G401.6 (cell line): ENCODE measurements at regions not wholly inside any gene's neighbourhood (a gene's known extent, or its start where the extent isn't known, plus 50 kb on each side); places are given as distances from the start of the nearest gene placed in this dataset.
"Not testable (repeated sequence)": the region's sequence is repeated elsewhere in the genome, so short reads cannot be mapped to it uniquely, and the experiment has no call there.

Experiments used
- FAIRE-seq: peaks from 2 replicates; lab custom pipeline; 2012; peaks lifted over from hg19 to GRCh38; lab: Jason Lieb, UNC

GRCh38 chr2:66306483-66306882 is 128.4 kb upstream of the MEIS1 start:
- FAIRE-seq: no peak

DNA sequence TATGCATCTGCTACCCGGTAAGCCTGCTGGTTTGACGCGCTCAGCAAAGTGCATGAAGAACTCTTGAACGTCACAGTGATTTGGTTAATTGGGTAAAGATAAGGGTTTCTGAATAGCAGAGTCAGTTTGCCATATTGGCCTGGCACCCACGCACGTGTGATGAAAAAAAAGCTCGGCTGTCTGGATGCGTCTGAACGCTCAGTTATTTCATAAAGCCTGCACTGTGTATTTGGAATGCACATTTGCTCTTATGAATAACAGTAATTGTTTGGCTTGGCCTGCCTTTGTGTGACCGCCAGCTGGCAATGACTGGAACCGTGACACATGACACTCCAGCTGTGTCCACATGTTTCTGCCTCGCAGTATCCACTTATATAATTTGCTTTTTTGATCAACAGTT is 129.2 kb upstream of the MEIS1 start:
- no peak for FAIRE-seq

GRCh38 chr2:66303471-66303870 is 131.5 kb upstream of the MEIS1 start:
- no peak for FAIRE-seq

DNA sequence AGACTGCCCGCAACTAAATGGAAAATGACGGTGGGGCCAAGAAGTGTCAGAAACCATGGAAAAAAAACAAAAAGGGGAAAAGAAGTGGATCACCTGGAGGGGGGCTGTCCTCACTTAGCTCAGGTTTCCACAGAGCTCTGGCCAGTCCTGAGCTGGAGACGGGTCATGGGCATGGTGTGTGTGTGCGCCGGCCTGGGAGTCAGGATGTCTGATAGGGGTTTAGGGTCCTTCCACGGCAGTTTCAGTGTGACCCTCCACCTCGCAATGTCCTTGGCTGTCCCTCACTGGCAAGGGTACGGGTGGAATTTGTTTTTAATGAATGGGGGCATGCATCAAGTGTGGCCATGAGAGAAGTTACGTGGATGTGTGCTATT is 133.2 kb upstream of the MEIS1 start:
- no peak for FAIRE-seq

DNA sequence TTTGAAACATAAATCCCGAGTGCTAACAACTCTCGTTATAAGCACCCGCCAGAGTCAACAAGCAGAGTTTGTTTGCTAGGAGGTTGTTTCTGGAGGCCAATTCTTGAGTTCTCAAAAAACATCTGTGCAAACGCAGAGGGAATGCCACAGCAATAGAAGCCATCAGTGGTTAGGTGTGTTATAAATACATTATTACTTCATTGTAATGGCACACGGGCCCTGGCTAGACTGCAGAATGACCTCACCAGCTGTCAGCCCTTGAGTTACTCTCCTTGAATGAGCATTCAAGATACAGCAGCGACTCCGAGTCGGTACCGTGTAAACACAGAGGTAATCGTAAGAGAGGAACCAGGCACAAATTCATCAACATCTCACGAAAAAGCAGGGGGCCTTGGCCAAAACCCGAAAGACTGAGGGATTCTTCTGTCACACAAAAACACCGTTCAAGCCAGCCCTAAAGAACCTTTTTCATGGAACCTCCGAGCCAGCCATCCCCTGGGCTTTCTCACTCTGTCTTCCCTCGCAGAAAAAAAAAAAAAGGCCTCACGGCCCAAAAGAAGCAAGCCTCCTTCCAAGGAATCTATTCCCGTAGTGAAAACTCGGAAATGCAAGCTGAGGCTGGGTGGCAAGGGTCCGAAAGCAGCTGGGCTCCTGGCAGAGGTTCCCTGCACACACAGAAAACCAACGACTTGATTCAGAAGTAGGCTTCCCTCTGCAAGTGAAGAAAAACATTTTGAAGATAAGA is 133.7 kb upstream of the MEIS1 start:
- FAIRE-seq: no peak

- no peak for FAIRE-seq
Observed at GRCh38 chr2:66283787-66284186, 151.1 kb upstream of the MEIS1 start.

DNA sequence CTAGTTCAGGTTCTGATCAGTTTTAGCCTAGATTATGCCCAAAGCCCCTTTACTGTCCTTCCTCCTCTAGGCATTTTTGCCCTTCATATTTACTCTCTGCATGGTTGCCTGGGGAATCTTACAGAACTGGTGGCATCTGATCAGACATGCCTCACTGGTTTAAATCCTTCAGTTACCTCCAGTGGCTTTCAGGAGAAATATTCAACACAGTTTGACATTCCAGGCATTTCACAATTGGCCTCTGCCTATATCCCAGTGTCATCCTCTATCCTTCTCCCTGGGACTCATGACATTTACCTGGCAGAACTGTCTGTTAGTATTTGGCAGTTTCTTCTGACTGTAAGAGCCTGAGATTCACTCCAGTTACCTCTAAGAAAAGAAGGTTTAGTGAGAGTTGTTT is 152.9 kb upstream of the MEIS1 start:
- no peak for FAIRE-seq

DNA sequence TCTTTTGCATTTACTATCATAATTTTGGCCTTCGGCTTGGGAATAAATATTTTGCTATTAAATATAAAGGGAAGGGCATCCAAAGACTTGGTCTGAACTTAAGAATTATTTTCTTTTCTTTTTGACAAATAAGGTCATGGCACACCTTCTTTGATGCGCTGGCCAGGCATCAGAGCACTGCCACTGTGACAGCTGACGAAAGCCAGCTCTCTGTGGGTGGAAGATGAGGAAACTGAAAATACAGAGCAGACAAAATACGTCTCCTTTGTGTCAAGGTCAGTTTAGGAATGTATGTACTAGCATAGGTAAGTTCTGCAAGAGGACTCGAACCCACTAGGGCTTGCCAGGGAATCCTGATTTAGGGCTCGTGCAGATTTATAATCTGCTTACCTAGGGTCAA is 155.9 kb upstream of the MEIS1 start:
- no peak for FAIRE-seq

GRCh38 chr2:66275984-66276383 is 158.9 kb upstream of the MEIS1 start:
- no peak for FAIRE-seq

GRCh38 chr2:66273933-66274490 is 160.9 kb upstream of the MEIS1 start:
- no peak for FAIRE-seq

DNA sequence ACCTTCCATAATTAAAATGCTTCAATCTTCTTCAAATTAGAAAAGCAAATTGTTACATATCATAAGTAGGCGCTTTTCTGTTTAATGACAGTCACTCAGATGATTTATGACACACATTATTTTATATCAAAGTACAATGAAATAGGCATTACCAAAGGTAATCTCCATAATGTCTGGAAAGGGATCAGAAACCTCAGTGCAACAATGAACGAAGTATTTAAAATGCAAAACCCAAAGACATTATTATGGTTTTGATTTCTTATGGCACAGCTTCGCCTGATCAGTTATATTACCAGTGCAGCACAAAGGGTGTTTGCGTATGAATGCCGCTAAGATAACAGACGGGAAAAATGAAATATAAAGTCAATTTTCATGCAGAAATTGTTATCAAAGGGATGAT is 162.2 kb upstream of the MEIS1 start:
- no peak for FAIRE-seq

- FAIRE-seq: no peak
Observed at GRCh38 chr2:66271777-66272176, 163.1 kb upstream of the MEIS1 start.

GRCh38 chr2:66270247-66270646 is 164.7 kb upstream of the MEIS1 start:
- no peak for FAIRE-seq

DNA sequence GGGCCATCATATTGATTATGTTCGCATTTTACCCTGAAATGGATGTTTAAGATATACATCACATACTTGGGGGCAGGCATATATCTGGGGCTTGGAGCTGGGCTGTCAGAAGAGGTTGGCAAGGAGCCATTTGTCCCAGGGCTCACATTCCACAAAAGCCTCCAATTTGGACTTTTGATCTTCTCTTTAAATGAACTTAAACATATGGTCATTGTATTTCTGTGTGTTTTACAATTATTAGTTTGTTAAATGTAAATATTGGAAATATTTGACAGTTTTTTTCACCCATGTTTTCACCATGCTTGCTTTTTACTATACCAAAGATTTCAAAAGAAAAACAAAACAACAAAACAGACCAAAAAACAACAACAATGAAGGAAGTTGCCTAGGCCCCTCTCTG is 165.8 kb upstream of the MEIS1 start:
- no peak for FAIRE-seq

DNA sequence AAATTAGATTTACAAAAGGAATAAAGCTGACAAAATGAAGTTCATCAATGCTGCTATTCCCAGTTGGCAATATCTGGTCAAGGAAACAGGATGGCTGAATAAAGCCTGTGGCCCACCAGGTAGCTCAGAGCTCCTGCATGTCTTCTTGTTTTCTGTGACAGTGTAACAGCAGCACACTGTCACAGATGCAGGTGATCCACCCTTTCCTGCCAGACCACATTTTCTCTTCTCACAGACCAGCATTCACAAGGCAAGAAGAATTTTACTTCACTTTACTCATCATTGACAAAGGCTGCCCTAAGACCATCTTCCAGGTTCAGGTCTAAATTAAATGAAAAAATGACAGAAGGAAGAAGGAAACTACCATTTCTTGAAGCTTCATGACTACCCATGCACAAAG is 166.2 kb upstream of the MEIS1 start:
- no peak for FAIRE-seq

- no peak for FAIRE-seq
Observed at GRCh38 chr2:66264354-66264753, 170.6 kb upstream of the MEIS1 start.

GRCh38 chr2:66255867-66256266 is 179.1 kb upstream of the MEIS1 start:
- no peak for FAIRE-seq

GRCh38 chr2:66255136-66255535 is 179.8 kb upstream of the MEIS1 start:
- FAIRE-seq: no peak

- FAIRE-seq: no peak
Observed at GRCh38 chr2:66253066-66253465, 181.9 kb upstream of the MEIS1 start.

- no peak for FAIRE-seq
Observed at GRCh38 chr2:66252109-66252508, 182.8 kb upstream of the MEIS1 start.

GRCh38 chr2:66251573-66251972 is 183.4 kb upstream of the MEIS1 start:
- FAIRE-seq: no peak

GRCh38 chr2:66249089-66249488 is 185.8 kb upstream of the MEIS1 start:
- not testable (repeated sequence) for FAIRE-seq

DNA sequence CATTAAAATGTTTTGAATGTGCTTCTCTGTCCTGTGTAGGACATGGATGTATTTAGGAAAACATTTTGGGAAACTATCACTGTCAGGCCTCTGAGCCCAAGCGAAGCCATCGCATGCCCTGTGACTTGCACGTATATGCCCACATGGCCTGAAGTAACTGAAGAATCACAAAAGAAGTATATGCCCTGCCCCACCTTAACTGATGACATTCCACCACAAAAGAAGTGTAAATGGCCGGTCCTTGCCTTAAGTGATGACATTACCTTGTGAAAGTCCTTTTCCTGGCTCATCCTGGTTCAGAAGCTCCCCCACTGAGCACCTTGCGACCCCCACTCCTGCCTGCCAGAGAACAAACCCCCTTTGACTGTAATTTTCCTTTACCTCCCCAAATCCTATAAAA is 191.1 kb upstream of the MEIS1 start:
- not testable (repeated sequence) for FAIRE-seq

GRCh38 chr2:66242888-66243287 is 192.0 kb upstream of the MEIS1 start:
- not testable (repeated sequence) for FAIRE-seq
